ENCODE measurements at regions not wholly inside any gene's neighbourhood (a gene's known extent, or its start where the extent isn't known, plus 50 kb on each side); places are given as distances from the start of the nearest gene placed in this dataset.
A peak's percentile ranks its signal among the peaks of the same experiment; 100 is the strongest.

GRCh38 chr10:64494901-64495300 lies 973.7 kb downstream of the REEP3 start:
- TF ChIP-seq JUND (IDR thresholded peaks at IDR 0.05; ENCODE audit: low read depth) = no peak
- in situ Hi-C loops (cut with HindIII; ENCODE audit: low pct_unique_long_range_greater_than_20kb, low sequenced_read_pairs) = no loop called here
- DNase-seq (ENCODE audit: low read depth in 1 of 2, low spot score in 1 of 2) = no peak

- in situ Hi-C loops (cut with HindIII; ENCODE audit: low pct_unique_long_range_greater_than_20kb, low sequenced_read_pairs) = no loop called here
- no peak for TF ChIP-seq JUND (IDR thresholded peaks at IDR 0.05; ENCODE audit: low read depth)
- no peak for DNase-seq (ENCODE audit: low read depth in 1 of 2, low spot score in 1 of 2)
Measured at GRCh38 chr10:64497306-64497705, 976.1 kb downstream of the REEP3 start.

DNA sequence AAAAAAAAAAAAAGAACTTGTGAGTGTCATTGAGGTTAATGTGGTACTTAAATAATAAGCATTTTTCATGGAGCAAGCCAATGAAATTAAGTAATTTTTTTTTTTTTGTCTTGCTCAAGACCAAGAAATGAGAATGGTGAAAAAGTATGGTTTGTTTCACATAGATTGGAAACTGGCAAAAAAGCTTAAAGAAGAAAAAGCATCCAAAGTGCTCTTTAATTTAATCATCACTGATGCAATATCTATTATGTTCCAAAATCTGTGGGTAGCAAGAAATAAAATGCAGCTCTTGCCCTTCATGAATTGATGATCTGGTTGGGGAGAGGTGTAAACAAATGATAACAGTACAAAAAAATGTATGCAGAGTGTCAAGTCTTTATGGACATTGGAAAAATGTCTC lies 980.6 kb downstream of the REEP3 start:
- no peak for TF ChIP-seq JUND (IDR thresholded peaks at IDR 0.05; ENCODE audit: low read depth)
- in situ Hi-C loops (cut with HindIII; ENCODE audit: low pct_unique_long_range_greater_than_20kb, low sequenced_read_pairs) = no loop called here
- no peak for DNase-seq (ENCODE audit: low read depth in 1 of 2, low spot score in 1 of 2)

DNA sequence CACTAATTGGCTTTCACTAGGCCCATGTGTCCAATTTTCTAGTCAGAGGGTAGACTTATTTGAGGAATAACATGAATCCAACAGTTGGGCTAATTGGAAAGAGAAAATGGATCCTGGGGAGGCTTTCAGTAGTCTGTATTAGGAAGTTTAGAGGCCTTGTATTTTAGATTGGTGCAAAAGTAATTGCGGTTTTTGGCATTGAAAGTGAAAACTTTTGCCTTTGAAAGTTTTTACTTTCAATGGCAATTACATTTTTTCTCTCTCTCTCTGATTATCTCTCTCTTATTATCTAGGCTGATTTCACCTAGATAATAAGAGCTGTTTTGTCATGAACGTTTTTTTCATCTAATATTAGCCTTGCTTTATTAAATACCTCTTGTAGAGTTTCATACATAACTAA lies 981.7 kb downstream of the REEP3 start:
- TF ChIP-seq JUND (IDR thresholded peaks at IDR 0.05; ENCODE audit: low read depth) = no peak
- in situ Hi-C loops (cut with HindIII; ENCODE audit: low pct_unique_long_range_greater_than_20kb, low sequenced_read_pairs) = no loop called here
- no peak for DNase-seq (ENCODE audit: low read depth in 1 of 2, low spot score in 1 of 2)

- in situ Hi-C loops (cut with HindIII; ENCODE audit: low pct_unique_long_range_greater_than_20kb, low sequenced_read_pairs) = no loop called here
- DNase-seq (ENCODE audit: low read depth in 1 of 2, low spot score in 1 of 2) = no peak
- TF ChIP-seq JUND (IDR thresholded peaks at IDR 0.05; ENCODE audit: low read depth) = no peak
Measured at GRCh38 chr10:64503429-64503828, 982.2 kb downstream of the REEP3 start.

DNA sequence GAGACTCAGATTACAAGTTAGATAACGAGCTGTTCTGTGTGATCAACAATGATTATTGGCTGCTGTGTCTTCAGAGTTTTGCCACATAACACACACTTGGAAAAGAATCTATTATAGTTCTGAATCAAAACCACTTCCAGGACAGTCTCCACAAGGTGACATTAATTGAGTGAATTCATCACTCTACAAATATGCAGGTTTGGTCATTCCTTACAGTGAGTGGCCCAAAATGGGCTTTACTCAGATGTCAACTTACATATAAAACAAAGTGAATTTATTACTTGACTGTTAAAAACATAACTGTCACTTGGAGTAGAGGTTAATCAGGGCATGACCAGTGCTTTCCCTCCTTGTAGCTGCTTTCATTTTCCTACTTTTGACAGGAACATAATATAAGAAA lies 984.3 kb downstream of the REEP3 start:
- no peak for DNase-seq (ENCODE audit: low read depth in 1 of 2, low spot score in 1 of 2)
- in situ Hi-C loops (cut with HindIII; ENCODE audit: low pct_unique_long_range_greater_than_20kb, low sequenced_read_pairs) = no loop called here
- TF ChIP-seq JUND (IDR thresholded peaks at IDR 0.05; ENCODE audit: low read depth) = no peak

- in situ Hi-C loops (cut with HindIII; ENCODE audit: low pct_unique_long_range_greater_than_20kb, low sequenced_read_pairs) = no loop called here
- no peak for DNase-seq (ENCODE audit: low read depth in 1 of 2, low spot score in 1 of 2)
- no peak for TF ChIP-seq JUND (IDR thresholded peaks at IDR 0.05; ENCODE audit: low read depth)
Measured at GRCh38 chr10:64506963-64507362, 985.8 kb downstream of the REEP3 start.

DNA sequence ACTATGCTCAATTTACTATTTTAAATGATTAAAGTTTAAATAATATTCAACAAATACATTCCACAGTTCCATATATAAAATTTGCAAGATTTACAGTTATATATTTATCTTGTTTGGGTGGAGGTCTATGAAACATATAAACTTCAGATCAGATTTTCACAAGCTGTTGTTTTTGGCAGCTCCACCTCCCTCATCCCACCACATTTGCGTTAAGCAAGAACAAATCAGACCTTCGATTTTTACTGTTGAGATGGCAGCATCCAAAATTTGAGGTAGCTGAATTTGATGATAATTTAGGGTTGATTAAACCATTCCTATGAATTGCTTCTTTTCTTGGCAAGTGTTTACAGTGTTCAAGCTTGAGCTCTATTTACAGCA lies 986.4 kb downstream of the REEP3 start:
- no peak for DNase-seq (ENCODE audit: low read depth in 1 of 2, low spot score in 1 of 2)
- TF ChIP-seq JUND (IDR thresholded peaks at IDR 0.05; ENCODE audit: low read depth) = no peak
- in situ Hi-C loops (cut with HindIII; ENCODE audit: low pct_unique_long_range_greater_than_20kb, low sequenced_read_pairs) = no loop called here

DNA sequence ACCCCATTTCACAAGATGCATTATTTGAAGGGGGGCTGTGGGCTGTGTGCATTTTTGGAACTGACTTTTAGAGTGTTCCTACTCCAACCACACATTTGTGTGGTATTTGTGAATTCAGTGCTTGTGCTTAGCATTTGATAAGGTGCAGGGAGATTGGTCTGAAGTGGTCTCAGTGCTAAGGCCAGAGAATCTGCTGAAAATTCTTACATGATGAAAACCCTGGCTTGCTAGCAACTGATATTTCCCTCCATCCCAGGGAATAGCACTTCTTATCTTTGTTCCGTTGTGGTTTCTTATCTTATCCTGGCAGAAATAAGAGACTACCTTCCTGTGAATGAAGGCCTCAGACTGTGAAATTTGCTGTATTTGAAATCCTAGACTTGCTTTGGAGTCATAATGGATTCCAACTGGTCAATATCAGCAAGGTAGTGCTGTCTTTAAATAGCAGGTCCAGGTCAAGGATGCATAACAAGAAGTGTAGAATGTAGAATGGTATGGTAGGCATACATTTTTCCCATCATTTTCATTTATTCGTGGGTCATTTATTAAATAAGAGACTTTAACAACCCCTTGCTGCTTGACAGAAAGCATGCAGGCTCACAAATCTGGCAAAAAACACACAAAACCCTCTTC lies 986.9 kb downstream of the REEP3 start:
- no peak for DNase-seq (ENCODE audit: low read depth in 1 of 2, low spot score in 1 of 2)
- TF ChIP-seq JUND (IDR thresholded peaks at IDR 0.05; ENCODE audit: low read depth) = no peak
- in situ Hi-C loops (cut with HindIII; ENCODE audit: low pct_unique_long_range_greater_than_20kb, low sequenced_read_pairs) = no loop called here

- no peak for TF ChIP-seq JUND (IDR thresholded peaks at IDR 0.05; ENCODE audit: low read depth)
- in situ Hi-C loops (cut with HindIII; ENCODE audit: low pct_unique_long_range_greater_than_20kb, low sequenced_read_pairs) = no loop called here
- peak in 1 of 2 experiments; percentile 62 for DNase-seq (ENCODE audit: low read depth in 1 of 2, low spot score in 1 of 2)
Measured at GRCh38 chr10:64515970-64516699, 994.9 kb downstream of the REEP3 start.

DNA sequence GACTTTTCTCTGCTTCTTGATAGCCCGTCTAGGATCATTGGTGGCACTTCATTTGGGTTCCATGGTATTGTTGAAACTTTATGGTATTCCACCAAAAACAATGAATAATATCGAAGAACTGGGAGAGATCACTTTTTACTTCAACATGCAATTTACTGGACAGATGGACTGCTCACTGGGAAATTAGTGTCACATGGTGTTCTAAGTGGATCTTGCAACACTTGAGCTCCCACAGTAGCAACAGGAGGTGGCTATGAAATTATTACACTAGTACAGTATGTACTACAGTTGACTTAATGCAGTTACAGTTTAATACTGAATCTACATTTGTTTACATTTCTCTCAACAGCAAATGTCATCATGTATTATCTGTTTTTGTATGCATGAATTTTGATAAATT lies 997.3 kb downstream of the REEP3 start:
- no peak for DNase-seq (ENCODE audit: low read depth in 1 of 2, low spot score in 1 of 2)
- in situ Hi-C loops (cut with HindIII; ENCODE audit: low pct_unique_long_range_greater_than_20kb, low sequenced_read_pairs) = no loop called here
- TF ChIP-seq JUND (IDR thresholded peaks at IDR 0.05; ENCODE audit: low read depth) = no peak

DNA sequence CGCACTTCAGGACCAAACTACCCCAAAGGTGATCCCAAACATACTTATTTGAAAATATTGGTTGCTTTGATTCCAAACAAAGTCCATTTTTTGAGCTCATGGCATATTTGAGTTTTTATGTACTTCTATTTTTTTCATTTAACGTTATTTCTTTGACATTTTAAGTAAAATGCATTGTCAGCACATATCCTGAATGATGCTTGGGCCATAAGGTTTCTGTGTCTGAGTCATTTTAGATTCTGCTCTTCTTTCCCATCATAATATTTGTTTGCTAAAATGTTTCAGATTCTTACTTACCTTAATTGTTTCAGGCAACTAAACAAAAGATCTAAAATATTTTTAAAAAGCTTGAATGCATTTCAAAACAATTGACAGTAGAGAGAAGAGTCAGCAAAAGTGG lies 998.2 kb downstream of the REEP3 start:
- TF ChIP-seq JUND (IDR thresholded peaks at IDR 0.05; ENCODE audit: low read depth) = no peak
- no peak for DNase-seq (ENCODE audit: low read depth in 1 of 2, low spot score in 1 of 2)
- in situ Hi-C loops (cut with HindIII; ENCODE audit: low pct_unique_long_range_greater_than_20kb, low sequenced_read_pairs) = no loop called here

DNA sequence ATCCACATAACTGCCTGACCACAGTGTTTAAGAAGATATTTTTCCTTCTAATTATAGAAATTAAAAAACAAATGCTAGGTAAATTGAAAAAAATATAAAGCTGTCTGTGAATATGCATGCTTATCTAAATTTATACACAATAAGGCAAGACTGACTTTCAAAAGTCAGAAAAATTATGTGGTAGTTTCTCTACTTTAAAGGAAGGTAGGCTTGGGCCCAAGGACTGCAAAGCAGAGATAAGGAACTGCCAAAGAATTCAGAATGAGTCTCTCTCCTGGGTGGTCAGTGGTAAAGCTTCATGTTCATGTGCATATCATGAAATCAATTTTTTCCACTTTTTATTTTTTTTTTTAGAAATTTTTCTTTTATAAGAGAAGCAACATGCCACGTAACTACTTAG lies 998.6 kb downstream of the REEP3 start:
- DNase-seq (ENCODE audit: low read depth in 1 of 2, low spot score in 1 of 2) = no peak
- in situ Hi-C loops (cut with HindIII; ENCODE audit: low pct_unique_long_range_greater_than_20kb, low sequenced_read_pairs) = no loop called here
- no peak for TF ChIP-seq JUND (IDR thresholded peaks at IDR 0.05; ENCODE audit: low read depth)
